GM12801 (cell line): ENCODE measurements at regions not wholly inside any gene's neighbourhood (a gene's known extent, or its start where the extent isn't known, plus 50 kb on each side); places are given as distances from the start of the nearest gene placed in this dataset.

Experiments
- TF ChIP-seq, protein P1 (sequence below): IDR thresholded peaks from one replicate; pipeline ENCODE4 v1.5.1; 2011; ENCODE audit warnings: control low read depth; ENCODE audit not compliant: insufficient read length; ENCODE audit errors: extremely low read depth

DNA sequence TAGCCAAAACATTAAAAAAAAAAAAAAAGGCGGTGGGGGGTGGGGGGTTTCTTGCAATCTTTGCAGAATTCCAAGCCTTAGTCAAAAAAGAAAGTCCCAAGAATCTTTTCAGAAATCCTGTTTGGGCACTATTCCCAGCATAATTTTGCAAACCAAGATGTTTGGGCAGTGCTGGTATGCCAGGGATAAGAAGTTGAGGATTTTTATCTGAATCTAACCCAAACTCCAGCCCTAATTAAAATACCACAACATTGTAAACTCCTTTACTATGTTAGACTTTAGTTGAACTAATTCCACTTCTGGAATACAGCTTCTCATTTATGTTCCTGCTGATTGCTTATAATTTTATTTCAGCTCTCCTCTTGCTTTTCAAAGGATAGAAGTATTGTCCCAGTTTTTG lies 504.1 kb upstream of the ADGRL2 start:
- TF ChIP-seq, protein P1, sequence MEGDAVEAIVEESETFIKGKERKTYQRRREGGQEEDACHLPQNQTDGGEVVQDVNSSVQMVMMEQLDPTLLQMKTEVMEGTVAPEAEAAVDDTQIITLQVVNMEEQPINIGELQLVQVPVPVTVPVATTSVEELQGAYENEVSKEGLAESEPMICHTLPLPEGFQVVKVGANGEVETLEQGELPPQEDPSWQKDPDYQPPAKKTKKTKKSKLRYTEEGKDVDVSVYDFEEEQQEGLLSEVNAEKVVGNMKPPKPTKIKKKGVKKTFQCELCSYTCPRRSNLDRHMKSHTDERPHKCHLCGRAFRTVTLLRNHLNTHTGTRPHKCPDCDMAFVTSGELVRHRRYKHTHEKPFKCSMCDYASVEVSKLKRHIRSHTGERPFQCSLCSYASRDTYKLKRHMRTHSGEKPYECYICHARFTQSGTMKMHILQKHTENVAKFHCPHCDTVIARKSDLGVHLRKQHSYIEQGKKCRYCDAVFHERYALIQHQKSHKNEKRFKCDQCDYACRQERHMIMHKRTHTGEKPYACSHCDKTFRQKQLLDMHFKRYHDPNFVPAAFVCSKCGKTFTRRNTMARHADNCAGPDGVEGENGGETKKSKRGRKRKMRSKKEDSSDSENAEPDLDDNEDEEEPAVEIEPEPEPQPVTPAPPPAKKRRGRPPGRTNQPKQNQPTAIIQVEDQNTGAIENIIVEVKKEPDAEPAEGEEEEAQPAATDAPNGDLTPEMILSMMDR, result no peak

DNA sequence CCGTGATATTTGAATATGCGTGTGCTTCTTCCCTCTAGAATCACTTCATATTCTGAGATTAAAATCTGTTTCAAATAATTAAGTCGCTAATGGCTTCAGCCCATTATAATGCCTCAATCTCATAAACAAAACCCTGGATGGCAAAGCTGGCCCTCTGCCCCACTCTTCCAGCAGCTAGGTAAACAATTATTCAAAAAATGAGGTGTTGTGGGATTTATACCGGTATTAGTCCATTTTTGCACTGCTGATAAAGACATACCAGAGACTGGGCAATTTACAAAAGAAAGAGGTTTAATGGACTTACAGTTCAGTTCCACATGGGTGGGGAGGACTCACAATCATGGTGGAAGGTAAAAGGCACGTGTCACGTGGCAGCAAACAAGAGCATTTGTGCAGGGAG lies 510.4 kb upstream of the ADGRL2 start:
- TF ChIP-seq, protein P1, result no peak

DNA sequence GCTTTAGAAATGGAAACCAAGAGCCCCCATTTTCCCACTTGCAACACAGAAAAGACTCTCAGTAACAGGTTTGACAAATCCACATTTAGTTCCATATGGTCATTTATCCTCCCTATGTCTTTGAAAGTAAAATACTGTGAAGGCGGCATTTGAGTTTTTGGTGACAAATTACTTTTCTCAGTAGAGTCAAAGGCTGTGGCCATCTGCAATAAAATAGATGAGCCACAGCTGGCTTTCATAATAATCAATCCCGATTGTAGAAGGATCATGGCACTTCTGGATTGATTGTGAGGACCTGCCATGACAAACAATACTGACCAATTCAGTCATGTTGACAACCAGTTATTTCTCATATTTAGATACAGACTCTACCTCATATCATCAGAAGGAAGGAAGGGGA lies 512.0 kb upstream of the ADGRL2 start:
- TF ChIP-seq, protein P1, result no peak

DNA sequence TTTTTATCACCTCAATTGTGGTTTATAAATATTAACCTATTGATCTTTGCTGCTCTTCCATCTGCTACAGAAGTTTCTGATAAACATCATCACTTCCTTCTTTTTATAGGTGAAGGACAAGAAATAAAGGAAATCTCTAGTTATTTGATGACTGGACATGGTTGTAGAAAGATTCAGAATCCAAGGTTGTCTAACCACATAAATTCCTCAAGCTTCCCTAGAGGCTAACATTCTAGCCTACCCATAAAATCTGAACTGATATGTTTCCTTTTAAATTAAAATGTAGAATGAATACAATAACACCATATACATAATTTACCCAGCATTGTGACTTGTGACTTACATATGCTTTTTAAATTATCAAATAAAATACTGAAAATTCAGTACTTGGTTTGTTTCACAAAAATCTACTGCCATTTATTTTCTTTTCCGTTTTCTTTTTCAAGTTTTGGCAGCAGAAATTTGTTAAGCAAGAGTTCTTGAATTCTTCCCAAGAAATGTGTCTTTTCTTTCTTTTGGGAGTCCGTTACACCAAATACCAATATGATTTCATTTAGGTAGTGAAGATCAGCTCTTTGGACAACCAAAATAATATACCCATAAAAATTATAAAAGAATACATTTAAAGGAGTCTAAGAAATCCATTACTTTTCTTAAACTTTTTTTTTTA lies 513.2 kb upstream of the ADGRL2 start:
- TF ChIP-seq, protein P1, result no peak

DNA sequence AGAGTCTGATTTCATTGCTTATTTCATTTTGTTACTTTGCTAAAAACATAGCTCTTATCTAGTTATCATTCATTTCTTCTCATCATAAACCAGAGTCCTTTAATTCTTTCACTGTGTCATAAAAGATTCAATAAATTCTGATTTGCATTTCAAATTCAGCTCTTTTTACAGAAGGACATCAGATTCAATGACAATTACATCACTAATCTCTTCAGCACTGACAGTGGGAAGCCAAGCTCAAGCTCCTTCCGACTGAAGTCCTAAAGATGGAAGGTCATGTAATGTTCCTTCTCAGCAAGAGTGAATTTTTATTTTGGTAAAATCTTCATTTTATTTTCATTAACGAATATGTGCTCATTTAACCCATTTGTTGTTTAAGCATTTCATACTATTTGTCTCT lies 530.7 kb upstream of the ADGRL2 start:
- TF ChIP-seq, protein P1, result no peak

DNA sequence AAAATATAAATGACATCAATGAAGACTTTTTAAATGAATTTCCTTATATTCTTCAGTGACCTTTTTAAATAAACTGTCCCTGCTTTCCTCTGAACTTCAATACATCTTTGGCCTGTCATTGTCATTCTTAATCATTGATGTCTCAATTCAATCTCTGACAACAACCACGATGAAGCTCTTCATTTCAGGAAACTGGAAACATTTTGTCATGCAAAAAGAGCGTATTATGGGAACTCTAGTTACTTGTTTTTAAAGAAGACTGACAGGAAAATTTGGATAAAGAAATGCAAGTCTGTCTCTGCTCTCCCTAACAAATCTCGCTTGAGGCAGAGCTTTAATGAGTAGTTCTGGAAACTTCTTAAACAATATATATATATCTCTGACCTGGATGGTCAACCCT lies 535.8 kb upstream of the ADGRL2 start:
- TF ChIP-seq, protein P1, result no peak

DNA sequence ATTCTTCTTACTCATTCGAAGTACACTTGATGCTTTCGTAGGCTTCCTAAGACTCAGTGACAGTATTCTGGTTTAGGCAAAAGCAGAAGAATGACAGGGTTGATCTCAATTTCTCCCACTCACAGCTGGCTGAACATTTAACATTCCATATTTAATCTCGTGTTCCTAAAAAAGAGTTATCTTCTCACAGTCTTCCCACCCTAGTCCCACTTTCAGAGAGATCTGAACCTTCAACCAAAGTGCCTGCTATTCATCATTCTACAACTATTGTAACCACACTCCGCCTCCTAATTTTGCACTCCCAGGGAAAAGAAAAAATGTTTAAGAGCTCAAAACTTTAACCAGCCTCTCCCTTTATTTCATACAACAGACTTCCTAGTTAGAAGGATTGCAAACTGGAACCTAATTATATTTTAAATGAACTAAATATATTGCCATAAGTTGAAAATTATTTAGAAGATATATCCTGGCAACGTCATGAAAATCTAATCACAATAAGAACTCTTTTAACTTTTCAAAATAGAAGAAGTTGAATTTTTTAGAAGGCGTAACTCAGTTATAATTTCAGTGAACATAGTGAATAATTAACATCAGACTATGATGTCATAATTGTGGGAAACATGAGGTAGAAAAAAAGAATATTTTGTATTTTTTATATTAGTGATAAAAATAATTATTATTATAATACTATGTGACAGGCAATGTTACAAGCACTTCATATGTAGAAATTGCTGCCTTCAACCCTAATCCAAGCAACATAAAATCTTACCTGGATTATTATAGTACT lies 540.9 kb upstream of the ADGRL2 start:
- TF ChIP-seq, protein P1, result no peak
